ENCODE measurements at regions not wholly inside any gene's neighbourhood (a gene's known extent, or its start where the extent isn't known, plus 50 kb on each side); places are given as distances from the start of the nearest gene placed in this dataset.
A peak's percentile ranks its signal among the peaks of the same experiment; 100 is the strongest.

GRCh38 chr9:79877943-79878602 is 306.3 kb downstream of the TLE4 start:
- peak; percentile 25 for DNase-seq (ENCODE audit: low spot score)

- peak; percentile 48 for DNase-seq (ENCODE audit: low spot score)
These were observed 296.9 kb downstream of the TLE4 start for GRCh38 chr9:79868567-79869189.

GRCh38 chr9:79862921-79863890 is 291.4 kb downstream of the TLE4 start:
- DNase-seq (ENCODE audit: low spot score), result no peak

- peak; percentile 69 for DNase-seq (ENCODE audit: low spot score)
These were observed 286.7 kb downstream of the TLE4 start for GRCh38 chr9:79858508-79858907.

GRCh38 chr9:79857188-79857587 is 285.4 kb downstream of the TLE4 start:
- no peak for DNase-seq (ENCODE audit: low spot score)

- no peak for DNase-seq (ENCODE audit: low spot score)
These were observed 275.3 kb downstream of the TLE4 start for GRCh38 chr9:79847074-79847473.

- DNase-seq (ENCODE audit: low spot score), result peak; percentile 33
These were observed 258.0 kb downstream of the TLE4 start for GRCh38 chr9:79829566-79830302.

GRCh38 chr9:79824265-79824664 is 252.5 kb downstream of the TLE4 start:
- DNase-seq (ENCODE audit: low spot score), result no peak

GRCh38 chr9:79817438-79818004 is 245.8 kb downstream of the TLE4 start:
- peak; percentile 7 for DNase-seq (ENCODE audit: low spot score)

- DNase-seq (ENCODE audit: low spot score), result no peak
These were observed 241.5 kb downstream of the TLE4 start for GRCh38 chr9:79813258-79813638.

GRCh38 chr9:79812507-79813257 is 240.9 kb downstream of the TLE4 start:
- DNase-seq (ENCODE audit: low spot score), result no peak

GRCh38 chr9:79812099-79812498 is 240.3 kb downstream of the TLE4 start:
- DNase-seq (ENCODE audit: low spot score), result no peak

- DNase-seq (ENCODE audit: low spot score), result no peak
These were observed 238.2 kb downstream of the TLE4 start for GRCh38 chr9:79809931-79810330.

- no peak for DNase-seq (ENCODE audit: low spot score)
These were observed 237.6 kb downstream of the TLE4 start for GRCh38 chr9:79809316-79809876.

GRCh38 chr9:79807971-79808370 is 236.2 kb downstream of the TLE4 start:
- DNase-seq (ENCODE audit: low spot score), result no peak

GRCh38 chr9:79806086-79806485 is 234.3 kb downstream of the TLE4 start:
- no peak for DNase-seq (ENCODE audit: low spot score)

GRCh38 chr9:79801459-79801858 is 229.7 kb downstream of the TLE4 start:
- DNase-seq (ENCODE audit: low spot score), result no peak

- no peak for DNase-seq (ENCODE audit: low spot score)
These were observed 228.8 kb downstream of the TLE4 start for GRCh38 chr9:79800578-79800977.

GRCh38 chr9:79799691-79800335 is 228.0 kb downstream of the TLE4 start:
- no peak for DNase-seq (ENCODE audit: low spot score)

GRCh38 chr9:79798450-79798849 is 226.7 kb downstream of the TLE4 start:
- DNase-seq (ENCODE audit: low spot score), result no peak

Data from Ammon's horn (tissue), 1 donor.